Pancreas (tissue), 10 donors: ENCODE measurements at regions not wholly inside any gene's neighbourhood (a gene's known extent, or its start where the extent isn't known, plus 50 kb on each side); places are given as distances from the start of the nearest gene placed in this dataset.

Experiments
- ATAC-seq, 4 donors: fragments of 200-7000 bp; cut with Tn5 transposase; one replicate each; pipeline versions ENCODE4 v1.8.0 to v1.9.1; 2020; ENCODE audit warnings: mild to moderate bottlenecking in 4 of 4, moderate library complexity in 4 of 4
- DNase-seq, 6 donors: peaks; one replicate each; pipeline ENCODE4 v3.0.0-alpha.2; 2020
- FAIRE-seq: peaks from 2 replicates; lab custom pipeline; 2012; peaks lifted over from hg19 to GRCh38; lab: Jason Lieb, UNC
- H3K27ac ChIP-seq, 4 donors: fragments of 200-600 bp; sonication (generic); 1 replicate in 3 of 4; 2 replicates in 1 of 4; pipeline versions ENCODE4 v1.5.0 to v1.8.0; 2020
- H3K27me3 ChIP-seq, 4 donors: fragments of 200-600 bp; one replicate each; pipeline ENCODE4 v1.8.0; 2021
- H3K36me3 ChIP-seq, 3 donors: fragments of 200-600 bp; sonication (generic) in 1 of 3; one replicate each; pipeline versions ENCODE4 v1.5.0 to v1.8.0; 2020 to 2021
- H3K4me1 ChIP-seq, 3 donors: fragments of 200-600 bp; one replicate each; pipeline ENCODE4 v1.8.0; 2021
- H3K4me3 ChIP-seq, 4 donors: fragments of 200-600 bp; sonication (generic) in 2 of 4; one replicate each; pipeline versions ENCODE4 v1.5.0 to v1.8.0; 2020 to 2021
- H3K9me3 ChIP-seq, 4 donors: fragments of 200-600 bp; one replicate each; pipeline ENCODE4 v1.8.0; 2021
- CTCF ChIP-seq, 4 donors: fragments of 200-600 bp; sonication (generic) in 3 of 4; IDR thresholded peaks; one replicate each; pipeline versions ENCODE4 v1.5.0 to v1.8.0; 2021; ENCODE audit warnings: antibody characterized with exemption in 4 of 4
- WGBS, 2 donors: extraction: QIAGEN DNeasy Blood & Tissue Kit; methylation state at CpG; one replicate each; pipeline ENCODE4 v1.1.7; 2013; 5-methylcytosine and 5-hydroxymethylcytosine counted together
- intact Hi-C, 3 donors: fragments of 100-400 bp; cut with DNase I; formaldehyde crosslinking; loops; one replicate each; pipeline versions ENCODE4 v1.11.1 to v1.14.2; 2022
- donor health status: healthy with polysubstance abuse.
- donor health status: DM: no; HTN: no; CAD: no; lungs with moderate emphysema.
- donor health status: DM: no; HTN: no; CAD: no.
- donor health status: control.
- donor health status: control.
- donor health status: Bipolar disorder and iron deficiency.
- donor health status: DM: yes; HTN: yes; CAD: no.
- donor health status: DM: no; HTN: no; CAD: no.
- donor health status: DM: no; HTN: no; CAD: no.
- donor health status: DM: yes; HTN: yes; CAD: no.

GRCh38 chrY:15286572-15286971 is 762.2 kb downstream of the NLGN4Y start:
- 81% methylated on average over 1 of the region's 1 CpG; no CpG with 5 or more reads in 1 of the 2 donors for WGBS, 2 donors
- ATAC-seq (no peak), DNase-seq (no peak), FAIRE-seq (no peak)
- H3K27ac ChIP-seq: no peak overlapping the region
- TF ChIP-seq CTCF (IDR thresholded peaks at IDR 0.05): no peak
- no peaks in the 10 kb centered on the region for H3K36me3 ChIP-seq
- no peaks in the 10 kb centered on the region for H3K9me3 ChIP-seq
- no peak overlapping the region for H3K4me3 ChIP-seq
- no peaks in the 10 kb centered on the region for H3K4me1 ChIP-seq
- intact Hi-C loops: no loop called here
- H3K27me3 ChIP-seq: no peaks in the 10 kb centered on the region

GRCh38 chrY:15289821-15290220 is 765.5 kb downstream of the NLGN4Y start:
- ATAC-seq: no peak
- Histone ChIP-seq H3K27me3 (no peaks in the 10 kb centered on the region), H3K27ac (no peak overlapping the region), H3K4me1 (no peaks in the 10 kb centered on the region), H3K9me3 (no peaks in the 10 kb centered on the region), H3K4me3 (no peak overlapping the region), H3K36me3 (no peaks in the 10 kb centered on the region)
- FAIRE-seq: no peak
- intact Hi-C loops: no loop called here
- 64% methylated on average over 2 of the region's 2 CpGs; no CpG with 5 or more reads in 1 of the 2 donors for WGBS, 2 donors
- DNase-seq: no peak
- no peak for TF ChIP-seq CTCF (IDR thresholded peaks at IDR 0.05)

GRCh38 chrY:15292881-15293280 is 768.6 kb downstream of the NLGN4Y start:
- Histone ChIP-seq H3K4me1 (no peaks in the 10 kb centered on the region), H3K4me3 (no peak overlapping the region), H3K36me3 (no peaks in the 10 kb centered on the region), H3K9me3 (no peaks in the 10 kb centered on the region), H3K27me3 (no peaks in the 10 kb centered on the region), H3K27ac (no peak overlapping the region)
- 42% methylated on average over 8 of the region's 8 CpGs; no CpG with 5 or more reads in 1 of the 2 donors for WGBS, 2 donors
- ATAC-seq (no peak), DNase-seq (no peak), FAIRE-seq (no peak)
- TF ChIP-seq CTCF (IDR thresholded peaks at IDR 0.05): no peak
- intact Hi-C loops: no loop called here

DNA sequence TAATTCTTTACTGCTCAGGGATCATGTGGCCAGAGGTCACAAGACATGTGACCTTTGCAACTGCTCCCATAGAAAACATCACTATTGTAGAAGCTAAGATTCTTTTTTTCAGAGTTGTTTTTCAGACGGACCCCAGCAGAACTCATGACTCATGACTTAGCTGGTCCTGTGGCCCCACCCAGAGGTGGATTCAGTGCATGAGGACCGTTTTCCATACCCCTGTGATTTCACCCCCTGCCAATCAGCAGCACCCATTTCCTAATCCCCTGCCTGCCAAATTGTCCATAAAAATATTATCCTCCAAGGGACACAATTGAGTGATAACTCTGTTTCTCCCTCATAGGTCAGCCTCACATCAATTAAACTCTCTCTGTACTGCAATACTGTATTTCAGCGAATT is 777.5 kb downstream of the NLGN4Y start:
- H3K27me3 ChIP-seq: no peaks in the 10 kb centered on the region
- no peak for FAIRE-seq
- no peak overlapping the region for H3K27ac ChIP-seq
- no peak overlapping the region for H3K4me3 ChIP-seq
- no peak for ATAC-seq
- no peak for DNase-seq
- no peaks in the 10 kb centered on the region for H3K9me3 ChIP-seq
- H3K4me1 ChIP-seq: no peaks in the 10 kb centered on the region
- H3K36me3 ChIP-seq: no peaks in the 10 kb centered on the region
- WGBS, 2 donors: 49% methylated on average over 3 of the region's 3 CpGs; no CpG with 5 or more reads in 1 of the 2 donors
- intact Hi-C loops: no loop called here
- no peak for TF ChIP-seq CTCF (IDR thresholded peaks at IDR 0.05)

DNA sequence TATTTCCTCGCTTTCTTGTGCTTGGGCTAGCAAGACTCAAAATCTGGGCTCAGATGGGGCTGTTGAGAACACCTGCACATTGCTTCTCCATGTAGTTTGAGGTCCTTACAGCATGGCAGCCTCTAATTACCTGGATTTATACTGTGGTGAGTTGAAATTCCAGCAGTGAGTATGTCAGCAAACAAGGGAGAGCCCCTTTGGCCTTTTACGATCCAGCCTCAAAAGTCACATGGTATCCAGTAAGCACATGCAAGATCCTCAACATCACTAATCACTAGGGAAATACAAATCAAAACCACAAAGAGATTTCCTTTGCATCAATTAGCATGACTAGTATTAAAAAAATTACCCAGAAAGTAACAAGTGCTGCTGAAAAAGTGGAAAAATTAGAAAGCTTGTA is 787.8 kb downstream of the NLGN4Y start:
- WGBS, 2 donors: 89% methylated on average over 2 of the region's 2 CpGs; no CpG with 5 or more reads in 1 of the 2 donors
- intact Hi-C loops: no loop called here

More for the DNA sequence above, 787.8 kb downstream of the NLGN4Y start:
- TF ChIP-seq CTCF (IDR thresholded peaks at IDR 0.05): no peak
- Histone ChIP-seq H3K4me1 (no peaks in the 10 kb centered on the region), H3K4me3 (no peak overlapping the region), H3K27me3 (no peaks in the 10 kb centered on the region), H3K27ac (no peak overlapping the region), H3K9me3 (no peaks in the 10 kb centered on the region), H3K36me3 (no peaks in the 10 kb centered on the region)
- no peak for DNase-seq
- no peak for FAIRE-seq
- ATAC-seq: no peak
